ENCODE measurements at regions not wholly inside any gene's neighbourhood (a gene's known extent, or its start where the extent isn't known, plus 50 kb on each side); places are given as distances from the start of the nearest gene placed in this dataset.

DNA sequence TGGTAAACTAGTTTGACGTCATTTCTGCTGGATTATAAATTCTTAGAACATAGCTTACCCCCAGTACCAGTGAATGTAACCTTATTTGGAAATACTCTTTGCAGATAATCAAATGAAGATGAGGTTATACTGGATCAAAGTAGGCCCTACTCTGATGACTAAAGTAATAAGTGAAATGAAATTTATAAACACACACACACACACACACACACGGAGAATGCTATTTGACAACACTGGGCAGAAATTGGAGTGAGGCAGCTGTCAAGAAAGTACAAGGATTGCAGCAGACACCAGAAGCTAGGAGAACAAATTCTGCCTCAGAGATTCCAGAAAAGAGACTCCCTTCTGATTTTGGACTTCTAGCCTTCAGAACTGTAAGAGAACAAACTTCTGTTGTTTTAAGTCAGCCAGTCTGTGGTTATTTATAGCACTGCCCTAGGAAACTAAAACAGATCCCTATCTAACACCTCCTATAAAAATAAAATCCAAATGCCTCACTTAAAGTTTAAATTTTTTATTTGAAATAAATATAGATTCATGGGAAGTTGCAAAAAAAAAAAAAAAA, 448.6 kb downstream of the PCDH18 start:
- DNase-seq (ENCODE audit: extremely low spot score), result no peak
- no peaks in the 10 kb centered on the region for H3K4me1 ChIP-seq (ENCODE audit: insufficient read depth)
- H3K4me3 ChIP-seq (ENCODE audit: low read depth, low read length), result no peak overlapping the region
- 52% methylated on average over 2 of the region's 2 CpGs for WGBS
- no peaks in the 10 kb centered on the region for H3K36me3 ChIP-seq (ENCODE audit: insufficient read depth)
- no peak overlapping the region for H3K27ac ChIP-seq (ENCODE audit: low read depth)

DNA sequence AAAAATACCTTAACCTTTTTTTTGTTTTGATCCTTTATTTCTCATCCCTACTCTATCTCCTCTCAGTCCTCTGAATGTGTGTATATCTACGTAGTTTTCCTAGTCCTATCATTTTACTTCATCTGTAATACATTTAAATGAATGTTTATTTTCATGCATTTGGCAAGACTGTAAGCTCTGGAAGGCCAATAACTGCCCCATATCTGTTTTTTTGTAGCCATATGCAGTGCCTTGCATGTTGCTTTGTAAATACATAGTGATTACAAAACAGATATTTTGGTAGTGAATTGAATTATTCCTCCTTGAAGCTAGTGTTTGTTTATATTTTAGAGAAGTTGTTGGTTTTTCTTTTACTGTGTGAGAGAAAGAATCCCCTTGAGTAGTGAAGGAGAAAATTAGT, 450.2 kb downstream of the PCDH18 start:
- no peak for DNase-seq (ENCODE audit: extremely low spot score)
- 70% methylated on average over 1 of the region's 1 CpG for WGBS
- Histone ChIP-seq H3K36me3 (ENCODE audit: insufficient read depth) (no peaks in the 10 kb centered on the region), H3K27ac (ENCODE audit: low read depth) (no peak overlapping the region), H3K4me3 (ENCODE audit: low read depth, low read length) (no peak overlapping the region), H3K4me1 (ENCODE audit: insufficient read depth) (no peaks in the 10 kb centered on the region)

DNA sequence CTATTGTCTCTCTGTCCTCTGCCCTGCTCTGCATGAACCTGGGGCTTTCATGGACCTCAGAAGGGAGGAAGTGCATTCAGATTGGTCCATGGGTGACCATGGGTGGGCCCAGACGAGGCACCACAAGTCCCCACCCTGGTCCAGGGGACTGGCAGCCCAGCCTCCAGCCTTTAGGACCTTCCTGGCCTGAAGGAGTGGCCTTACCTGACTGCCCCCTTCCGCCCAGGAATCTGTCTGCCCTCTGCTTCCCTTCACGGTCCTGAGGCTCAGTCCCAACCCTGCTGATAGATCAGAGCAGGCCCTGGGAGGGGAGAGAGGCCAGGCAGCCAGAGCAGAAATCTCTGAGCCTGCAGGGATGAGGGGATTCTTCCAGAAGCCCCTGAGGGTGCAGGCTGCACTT, 455.4 kb downstream of the PCDH18 start:
- no peak overlapping the region for H3K4me3 ChIP-seq (ENCODE audit: low read depth, low read length)
- WGBS, result 78% methylated on average over 3 of the region's 3 CpGs
- H3K36me3 ChIP-seq (ENCODE audit: insufficient read depth), result no peaks in the 10 kb centered on the region
- no peaks in the 10 kb centered on the region for H3K4me1 ChIP-seq (ENCODE audit: insufficient read depth)
- DNase-seq (ENCODE audit: extremely low spot score), result no peak
- no peak overlapping the region for H3K27ac ChIP-seq (ENCODE audit: low read depth)

DNA sequence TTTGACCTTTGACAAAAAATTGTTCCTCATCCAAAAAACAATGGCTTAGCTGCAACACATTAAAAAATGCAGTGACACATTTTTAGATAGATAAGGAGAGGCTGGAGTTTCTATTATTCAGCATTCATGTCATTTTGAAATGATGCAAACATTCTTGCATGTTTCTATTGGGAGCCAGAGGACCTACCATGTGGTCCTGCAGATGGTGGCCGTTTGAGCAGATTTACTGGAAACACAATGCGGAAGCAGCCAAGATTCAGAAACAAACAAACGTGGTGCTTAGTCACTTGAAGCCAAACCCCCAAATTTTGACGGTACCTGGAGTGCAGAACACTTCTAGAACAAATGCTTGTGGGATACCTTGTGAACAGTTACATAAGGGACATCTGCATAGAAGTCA, 456.7 kb downstream of the PCDH18 start:
- 86% methylated on average over 4 of the region's 4 CpGs for WGBS
- Histone ChIP-seq H3K4me1 (ENCODE audit: insufficient read depth) (no peaks in the 10 kb centered on the region), H3K36me3 (ENCODE audit: insufficient read depth) (no peaks in the 10 kb centered on the region), H3K4me3 (ENCODE audit: low read depth, low read length) (no peak overlapping the region), H3K27ac (ENCODE audit: low read depth) (no peak overlapping the region)
- no peak for DNase-seq (ENCODE audit: extremely low spot score)

DNA sequence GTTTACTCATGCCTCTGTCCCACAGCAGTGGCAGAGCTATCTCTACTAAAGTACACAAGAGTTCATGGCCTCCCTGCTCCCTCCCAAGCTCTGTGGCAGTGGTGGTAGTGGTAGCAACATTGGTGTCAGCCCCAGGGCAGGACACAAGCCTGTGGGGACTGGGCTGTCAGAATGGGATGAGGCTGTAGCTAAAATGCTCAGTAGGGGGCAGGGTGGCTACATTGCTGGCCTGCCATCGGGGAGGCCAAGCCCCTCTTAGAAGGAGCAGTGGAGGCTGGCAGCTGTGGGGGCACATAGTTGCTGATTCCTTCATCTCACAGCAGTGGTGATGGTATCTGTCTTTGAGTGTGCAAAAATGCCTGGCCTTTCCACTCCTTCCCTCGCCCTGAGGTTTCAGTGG, 461.7 kb downstream of the PCDH18 start:
- Histone ChIP-seq H3K4me3 (ENCODE audit: low read depth, low read length) (no peak overlapping the region), H3K27ac (ENCODE audit: low read depth) (no peak overlapping the region), H3K4me1 (ENCODE audit: insufficient read depth) (no peaks in the 10 kb centered on the region), H3K36me3 (ENCODE audit: insufficient read depth) (no peaks in the 10 kb centered on the region)
- DNase-seq (ENCODE audit: extremely low spot score), result no peak
- WGBS, result 89% methylated on average over 2 of the region's 2 CpGs

DNA sequence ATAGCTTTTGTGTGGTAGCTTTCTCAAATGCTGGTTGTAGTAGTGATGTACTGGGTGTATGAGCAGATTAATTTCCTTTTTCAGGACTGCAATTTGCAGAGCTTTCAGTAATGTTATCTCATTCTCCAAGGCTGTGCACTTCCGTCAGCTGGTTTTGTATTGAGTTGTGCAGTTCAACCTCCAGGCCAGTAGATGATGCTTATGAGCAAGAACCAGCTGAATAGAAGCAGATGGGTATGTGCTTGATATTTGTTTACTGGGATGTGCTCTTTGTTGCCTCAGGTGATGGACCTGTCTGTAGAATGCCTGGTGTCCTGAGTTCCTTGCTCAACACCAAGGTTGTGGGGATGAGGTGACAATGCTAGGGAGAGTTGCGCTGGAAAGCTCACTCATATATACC, 462.8 kb downstream of the PCDH18 start:
- Histone ChIP-seq H3K4me3 (ENCODE audit: low read depth, low read length) (no peak overlapping the region), H3K27ac (ENCODE audit: low read depth) (no peak overlapping the region), H3K4me1 (ENCODE audit: insufficient read depth) (no peaks in the 10 kb centered on the region), H3K36me3 (ENCODE audit: insufficient read depth) (no peaks in the 10 kb centered on the region)
- no peak for DNase-seq (ENCODE audit: extremely low spot score)
- WGBS, result 98% methylated on average over 2 of the region's 2 CpGs

DNA sequence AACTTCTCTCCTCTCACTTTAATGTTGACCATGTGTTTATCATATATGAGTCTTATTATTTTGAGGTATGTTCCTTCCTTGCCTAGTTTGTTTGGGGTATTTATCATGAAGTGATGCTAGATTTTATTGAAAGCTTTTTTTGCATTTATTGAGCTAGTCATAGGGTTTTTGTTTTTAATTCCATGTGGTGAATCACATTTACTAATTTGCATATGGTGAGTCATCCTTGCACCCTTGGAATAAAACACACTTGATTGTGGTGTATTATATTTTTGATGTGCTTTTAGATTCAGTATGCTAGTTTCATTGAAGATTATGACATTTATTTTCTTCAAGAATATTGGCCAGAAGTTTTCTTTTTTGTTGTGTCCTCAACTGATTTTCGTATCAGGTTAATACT, 464.6 kb downstream of the PCDH18 start:
- no peaks in the 10 kb centered on the region for H3K36me3 ChIP-seq (ENCODE audit: insufficient read depth)
- H3K4me1 ChIP-seq (ENCODE audit: insufficient read depth), result no peaks in the 10 kb centered on the region
- WGBS, result 82% methylated on average over 1 of the region's 1 CpG
- no peak overlapping the region for H3K4me3 ChIP-seq (ENCODE audit: low read depth, low read length)
- no peak for DNase-seq (ENCODE audit: extremely low spot score)
- H3K27ac ChIP-seq (ENCODE audit: low read depth), result no peak overlapping the region

DNA sequence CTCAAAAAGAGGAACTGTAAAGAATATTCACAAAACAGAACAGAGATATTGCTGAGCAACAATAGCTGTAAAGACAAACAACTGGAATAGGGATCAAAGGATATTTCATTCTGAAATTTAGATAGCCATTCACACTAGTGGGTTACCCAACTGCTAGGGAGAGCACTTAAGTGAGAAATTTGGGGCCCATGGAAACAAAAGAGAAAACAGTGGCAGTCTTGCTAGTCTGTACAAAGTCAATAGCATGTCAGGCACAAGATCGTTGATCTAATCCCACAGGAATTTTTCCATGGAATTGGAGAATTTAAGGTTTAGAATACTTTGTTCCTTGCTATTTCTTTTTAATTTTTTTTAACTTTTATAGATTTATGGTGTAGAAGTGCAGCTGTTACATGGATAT, 467.0 kb downstream of the PCDH18 start:
- no peak for DNase-seq (ENCODE audit: extremely low spot score)
- Histone ChIP-seq H3K4me1 (ENCODE audit: insufficient read depth) (no peaks in the 10 kb centered on the region), H3K4me3 (ENCODE audit: low read depth, low read length) (no peak overlapping the region), H3K27ac (ENCODE audit: low read depth) (no peak overlapping the region), H3K36me3 (ENCODE audit: insufficient read depth) (no peaks in the 10 kb centered on the region)
- 39% methylated on average over 1 of the region's 1 CpG for WGBS

DNA sequence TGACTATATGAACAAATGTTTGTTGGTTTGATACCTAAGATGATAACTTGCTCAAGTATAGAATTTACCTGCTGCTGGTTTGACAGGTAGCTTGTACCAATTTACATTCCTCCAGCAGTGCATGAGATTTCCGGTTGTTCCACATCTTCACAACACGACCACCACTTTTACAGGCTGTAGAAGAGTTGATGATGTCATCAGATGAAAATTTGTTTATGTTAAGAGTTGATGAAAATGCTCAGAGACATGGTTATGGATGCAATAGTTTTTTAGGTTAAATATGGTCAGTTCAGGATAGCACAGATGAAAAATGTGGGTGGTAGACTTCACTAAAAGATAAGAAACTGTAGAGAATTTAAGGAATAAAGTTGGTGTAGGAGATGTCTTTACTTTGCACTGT, 468.3 kb downstream of the PCDH18 start:
- DNase-seq (ENCODE audit: extremely low spot score), result no peak
- H3K27ac ChIP-seq (ENCODE audit: low read depth), result no peak overlapping the region
- H3K4me1 ChIP-seq (ENCODE audit: insufficient read depth), result no peaks in the 10 kb centered on the region
- H3K4me3 ChIP-seq (ENCODE audit: low read depth, low read length), result no peak overlapping the region
- 58% methylated on average over 2 of the region's 2 CpGs for WGBS
- H3K36me3 ChIP-seq (ENCODE audit: insufficient read depth), result no peaks in the 10 kb centered on the region

DNA sequence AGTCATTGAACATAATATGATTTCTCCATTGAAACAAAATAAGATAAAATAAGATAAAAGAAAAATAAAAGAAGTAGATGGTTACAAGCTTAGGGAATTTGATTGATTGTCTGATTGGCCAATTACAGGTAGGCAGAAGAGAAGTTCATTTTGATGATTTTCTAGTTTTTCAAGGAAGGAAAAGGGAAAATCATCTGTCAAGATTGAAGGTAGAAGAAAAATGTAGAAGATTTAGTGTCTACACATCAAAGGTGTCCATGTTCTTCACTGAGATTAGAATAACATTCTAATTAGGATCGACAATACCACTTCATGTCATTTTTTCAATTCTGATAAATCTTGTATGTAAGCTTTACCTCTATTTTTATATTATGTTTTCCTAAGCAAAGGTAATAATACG, 489.1 kb downstream of the PCDH18 start:
- H3K4me3 ChIP-seq (ENCODE audit: low read depth, low read length), result no peak overlapping the region
- no peaks in the 10 kb centered on the region for H3K36me3 ChIP-seq (ENCODE audit: insufficient read depth)
- DNase-seq (ENCODE audit: extremely low spot score), result no peak
- WGBS, result 94% methylated on average over 2 of the region's 2 CpGs
- no peak overlapping the region for H3K27ac ChIP-seq (ENCODE audit: low read depth)
- no peaks in the 10 kb centered on the region for H3K4me1 ChIP-seq (ENCODE audit: insufficient read depth)

DNA sequence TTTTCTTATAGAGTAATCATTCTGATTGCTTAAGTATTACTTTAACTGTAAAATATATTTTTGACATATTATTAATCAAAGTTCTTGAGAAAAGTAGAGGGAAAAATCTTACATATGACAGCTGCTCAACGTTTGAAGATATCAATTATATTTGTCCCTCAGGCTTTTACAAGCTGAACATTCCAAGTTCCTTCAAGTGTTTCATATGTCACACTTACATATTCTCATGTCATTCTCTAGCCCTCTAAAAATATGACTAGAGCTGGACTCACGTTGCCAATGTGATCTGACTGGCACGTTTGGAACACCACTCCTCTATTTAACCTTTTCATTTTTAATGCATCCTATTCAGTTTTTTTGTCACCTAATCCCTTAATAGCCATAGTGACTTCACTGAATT, 492.9 kb downstream of the PCDH18 start:
- 27% methylated on average over 3 of the region's 3 CpGs for WGBS
- Histone ChIP-seq H3K4me1 (ENCODE audit: insufficient read depth) (no peaks in the 10 kb centered on the region), H3K4me3 (ENCODE audit: low read depth, low read length) (no peak overlapping the region), H3K27ac (ENCODE audit: low read depth) (no peak overlapping the region), H3K36me3 (ENCODE audit: insufficient read depth) (no peaks in the 10 kb centered on the region)
- DNase-seq (ENCODE audit: extremely low spot score), result no peak

DNA sequence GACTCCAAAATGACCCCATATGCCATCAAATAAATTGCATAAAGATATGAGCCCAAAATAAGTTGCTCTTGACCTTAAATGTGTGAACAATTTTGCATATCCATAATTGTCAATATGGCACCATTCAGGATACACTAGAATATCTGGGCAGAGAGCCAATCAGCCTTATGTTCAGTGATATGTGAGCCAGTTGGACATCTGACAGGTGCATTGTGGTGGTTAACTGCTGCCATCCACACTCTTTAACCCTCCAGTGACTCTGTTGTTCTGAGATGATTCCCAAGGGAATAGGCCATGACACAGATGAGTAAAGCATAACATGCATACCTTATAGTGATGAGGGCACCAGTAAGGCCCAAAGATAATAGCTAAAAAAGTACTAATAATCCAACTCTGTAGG, 500.1 kb downstream of the PCDH18 start:
- no peak for DNase-seq (ENCODE audit: extremely low spot score)
- H3K4me1 ChIP-seq (ENCODE audit: insufficient read depth), result no peaks in the 10 kb centered on the region
- no peak overlapping the region for H3K4me3 ChIP-seq (ENCODE audit: low read depth, low read length)
- H3K36me3 ChIP-seq (ENCODE audit: insufficient read depth), result no peaks in the 10 kb centered on the region
- no peak overlapping the region for H3K27ac ChIP-seq (ENCODE audit: low read depth)

DNA sequence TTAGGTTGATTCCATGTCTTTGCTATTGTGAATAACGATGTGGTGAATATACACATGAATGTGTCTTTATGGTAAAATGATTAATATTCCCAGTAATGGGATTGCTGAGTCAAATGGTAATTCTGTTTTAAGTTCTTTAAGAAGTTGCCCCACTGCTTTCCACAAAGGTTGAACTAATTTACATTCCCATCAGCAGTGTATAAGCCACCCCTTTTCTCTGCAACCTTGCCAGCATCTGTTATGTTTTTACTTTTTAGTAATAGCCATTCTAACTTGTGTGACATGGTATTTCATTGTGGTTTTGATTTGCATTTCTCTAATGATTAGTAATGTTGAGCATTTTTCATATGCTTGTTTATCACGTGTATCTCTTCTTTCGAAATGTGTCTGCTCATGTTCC, 503.3 kb downstream of the PCDH18 start:
- no peaks in the 10 kb centered on the region for H3K36me3 ChIP-seq (ENCODE audit: insufficient read depth)
- DNase-seq (ENCODE audit: extremely low spot score), result no peak
- H3K27ac ChIP-seq (ENCODE audit: low read depth), result no peak overlapping the region
- WGBS, result 77% methylated on average over 3 of the region's 3 CpGs
- no peaks in the 10 kb centered on the region for H3K4me1 ChIP-seq (ENCODE audit: insufficient read depth)
- H3K4me3 ChIP-seq (ENCODE audit: low read depth, low read length), result no peak overlapping the region

DNA sequence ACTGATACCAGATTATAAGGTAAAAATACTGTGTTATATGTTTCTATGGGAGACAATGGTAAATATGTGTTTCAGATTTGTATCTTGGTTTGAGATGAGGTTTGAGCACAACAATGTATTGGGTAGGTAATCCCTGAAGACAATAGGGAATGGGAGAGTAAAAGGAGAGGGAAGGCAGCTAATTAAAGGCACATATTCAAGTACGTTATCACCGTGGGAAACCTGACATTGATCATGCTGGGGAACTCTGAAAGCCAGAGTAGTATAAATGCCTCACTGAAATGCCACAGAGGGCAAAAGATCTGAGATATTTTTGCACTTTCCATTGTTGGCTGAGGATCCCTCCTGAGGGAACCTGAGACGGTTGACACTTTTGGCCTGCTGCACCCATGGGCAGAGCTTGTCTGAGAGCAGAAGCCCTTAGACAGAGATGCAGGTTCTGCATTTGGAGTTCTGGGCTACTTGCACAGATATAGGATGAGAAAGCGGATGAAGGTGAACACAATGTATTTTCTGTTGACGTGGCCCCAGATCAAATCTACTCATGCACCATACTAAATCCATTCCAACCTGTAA, 506.7 kb downstream of the PCDH18 start:
- Histone ChIP-seq H3K4me3 (ENCODE audit: low read depth, low read length) (no peak overlapping the region), H3K36me3 (ENCODE audit: insufficient read depth) (no peaks in the 10 kb centered on the region), H3K27ac (ENCODE audit: low read depth) (no peak overlapping the region), H3K4me1 (ENCODE audit: insufficient read depth) (no peaks in the 10 kb centered on the region)
- WGBS, result 80% methylated on average over 5 of the region's 5 CpGs
- no peak for DNase-seq (ENCODE audit: extremely low spot score)
